ENCODE measurements at regions not wholly inside any gene's neighbourhood (a gene's known extent, or its start where the extent isn't known, plus 50 kb on each side); places are given as distances from the start of the nearest gene placed in this dataset.
A peak's percentile ranks its signal among the peaks of the same experiment; 100 is the strongest.
"Not testable (repeated sequence)": the region's sequence is repeated elsewhere in the genome, so short reads cannot be mapped to it uniquely, and the experiment has no call there.

GRCh38 chr12:25792031-25792430 is 166.5 kb upstream of the RASSF8 start:
- no peak for DNase-seq (ENCODE audit: low read depth, low spot score)

DNA sequence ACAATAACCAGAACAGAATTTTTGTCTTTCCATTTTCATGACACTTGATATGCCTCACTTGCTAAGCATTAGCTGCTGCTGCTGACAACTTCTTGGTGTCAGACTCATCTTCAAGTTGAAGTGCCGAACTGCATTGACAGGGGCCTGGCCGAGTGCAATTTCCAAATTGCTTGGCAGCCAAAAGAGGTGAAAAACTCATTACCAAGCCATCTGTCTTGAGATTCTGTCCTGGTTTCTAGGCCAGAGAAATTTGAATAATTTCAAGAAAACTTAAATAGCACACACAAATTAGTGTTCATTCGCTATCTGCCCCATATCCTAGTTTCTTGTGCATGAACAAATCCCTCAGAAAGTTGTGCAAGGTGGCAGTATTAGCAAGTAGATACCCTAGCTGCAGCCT is 165.3 kb upstream of the RASSF8 start:
- no peak for DNase-seq (ENCODE audit: low read depth, low spot score)

DNA sequence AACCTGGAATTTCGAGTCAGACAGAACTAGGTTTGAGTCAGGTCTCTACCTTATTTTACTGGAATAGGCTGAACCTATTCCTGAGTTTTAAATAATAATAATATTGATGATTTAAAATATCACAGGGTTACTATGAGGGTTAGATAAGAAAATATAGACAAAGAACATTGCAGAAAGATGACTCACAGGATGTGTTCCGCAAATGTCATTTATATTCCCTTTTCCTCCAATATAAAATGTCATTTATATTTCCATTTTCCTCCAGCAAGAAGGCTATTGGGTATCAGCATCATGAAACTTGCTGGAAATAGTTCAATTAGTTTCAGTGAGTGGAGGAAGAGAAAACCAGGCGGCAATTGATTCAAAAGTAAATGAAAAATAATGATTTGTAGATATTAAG is 163.9 kb upstream of the RASSF8 start:
- DNase-seq (ENCODE audit: low read depth, low spot score) = no peak

GRCh38 chr12:25796523-25797000 is 161.9 kb upstream of the RASSF8 start:
- DNase-seq (ENCODE audit: low read depth, low spot score) = peak; percentile 21

GRCh38 chr12:25797386-25797785 is 161.1 kb upstream of the RASSF8 start:
- DNase-seq (ENCODE audit: low read depth, low spot score) = no peak

DNA sequence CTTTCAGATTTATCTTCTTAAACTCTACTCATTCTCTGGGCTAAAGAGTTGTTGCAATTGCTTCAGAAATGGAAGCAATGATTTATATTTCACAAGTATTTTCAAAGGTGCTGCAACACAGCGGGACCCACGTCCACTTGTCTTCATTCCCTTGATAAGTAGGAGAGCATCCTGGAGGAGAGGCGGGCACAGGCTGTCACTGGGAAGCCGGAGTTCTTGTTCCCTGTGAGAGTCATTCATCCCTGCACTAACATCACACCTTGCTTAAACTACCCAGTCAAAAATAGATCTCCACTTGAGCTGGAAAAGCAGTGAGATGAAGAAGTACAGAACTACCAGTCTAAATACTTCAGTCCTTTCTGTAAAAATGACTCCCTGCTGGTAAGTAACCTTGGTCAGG is 160.5 kb upstream of the RASSF8 start:
- DNase-seq (ENCODE audit: low read depth, low spot score) = no peak

DNA sequence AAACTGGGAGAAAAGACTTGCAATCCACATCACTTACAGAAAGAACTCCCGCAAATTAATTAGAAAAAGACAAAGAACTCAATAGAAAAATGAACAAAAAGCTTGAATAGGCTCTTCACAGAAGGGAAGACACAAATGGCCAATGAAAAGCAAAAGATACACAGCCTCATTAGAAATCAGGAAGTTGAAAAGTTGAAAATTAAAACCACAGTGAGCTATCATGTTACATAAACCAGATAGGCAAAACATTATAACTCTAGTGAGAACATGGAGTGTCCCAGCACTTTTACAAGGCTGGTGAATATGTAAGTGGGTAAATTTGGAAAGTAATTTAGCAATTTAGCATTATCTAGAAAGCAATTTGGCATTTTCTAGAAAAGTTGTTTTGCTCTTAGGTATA is 158.4 kb upstream of the RASSF8 start:
- DNase-seq (ENCODE audit: low read depth, low spot score) = no peak

DNA sequence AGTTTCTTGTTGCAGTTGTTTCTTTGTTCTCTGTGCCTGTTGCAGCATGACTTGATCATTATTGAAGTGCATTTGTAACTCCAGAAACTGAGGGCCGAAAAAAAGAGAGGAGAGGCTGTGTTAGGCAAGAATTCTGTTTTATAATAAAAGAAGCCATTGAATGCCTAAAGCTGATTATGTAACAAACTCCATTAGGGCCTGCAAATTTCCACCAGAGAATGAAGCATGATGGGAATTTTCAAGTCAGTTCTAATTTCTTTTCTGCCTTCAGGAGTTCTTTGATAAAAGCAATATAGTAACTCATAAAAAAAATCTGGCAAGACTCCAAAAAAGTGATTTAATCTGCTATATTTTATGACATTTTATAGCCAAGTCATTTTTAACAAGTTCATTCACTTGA is 156.7 kb upstream of the RASSF8 start:
- no peak for DNase-seq (ENCODE audit: low read depth, low spot score)

DNA sequence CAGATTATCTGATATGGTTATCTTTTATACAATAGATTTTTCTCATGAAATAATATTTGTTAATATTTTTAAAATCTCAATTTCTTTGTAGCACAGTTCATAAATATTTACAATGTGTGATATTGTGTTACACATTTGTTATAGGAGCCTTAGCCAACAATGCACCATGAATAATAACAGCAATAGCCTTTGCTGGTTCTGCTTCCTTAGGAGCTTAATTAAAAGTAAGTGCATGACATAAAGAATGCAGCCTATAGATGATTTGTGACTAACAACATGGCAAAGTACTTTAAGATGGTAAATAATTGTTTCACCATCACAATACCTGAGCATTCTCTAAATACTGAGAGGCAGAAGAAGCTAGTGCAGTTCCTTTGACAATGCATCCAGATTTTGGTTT is 156.3 kb upstream of the RASSF8 start:
- DNase-seq (ENCODE audit: low read depth, low spot score) = no peak

GRCh38 chr12:25803029-25803664 is 155.3 kb upstream of the RASSF8 start:
- DNase-seq (ENCODE audit: low read depth, low spot score) = not testable (repeated sequence)

GRCh38 chr12:25804286-25804685 is 154.2 kb upstream of the RASSF8 start:
- peak; percentile 23 for DNase-seq (ENCODE audit: low read depth, low spot score)

DNA sequence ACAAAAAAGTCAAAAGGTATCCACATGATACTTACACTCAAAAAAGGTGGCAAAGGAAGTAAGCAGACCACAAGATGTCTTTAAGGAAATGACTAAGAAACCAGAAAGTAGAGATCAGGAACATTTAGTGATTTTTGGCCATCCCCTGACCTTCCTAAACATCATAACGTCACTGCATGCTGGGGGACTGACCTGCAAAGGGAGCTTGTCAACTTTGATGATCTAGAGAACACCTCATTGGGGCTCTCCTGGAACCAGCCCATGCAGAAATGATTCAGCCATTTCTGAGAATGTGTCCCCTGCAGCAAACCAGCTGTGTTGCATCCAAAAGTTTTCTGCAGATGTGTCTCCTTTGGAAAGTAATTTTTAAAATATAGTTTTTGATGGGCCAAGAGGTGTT is 152.2 kb upstream of the RASSF8 start:
- no peak for DNase-seq (ENCODE audit: low read depth, low spot score)

GRCh38 chr12:25808604-25809003 is 149.9 kb upstream of the RASSF8 start:
- no peak for DNase-seq (ENCODE audit: low read depth, low spot score)

DNA sequence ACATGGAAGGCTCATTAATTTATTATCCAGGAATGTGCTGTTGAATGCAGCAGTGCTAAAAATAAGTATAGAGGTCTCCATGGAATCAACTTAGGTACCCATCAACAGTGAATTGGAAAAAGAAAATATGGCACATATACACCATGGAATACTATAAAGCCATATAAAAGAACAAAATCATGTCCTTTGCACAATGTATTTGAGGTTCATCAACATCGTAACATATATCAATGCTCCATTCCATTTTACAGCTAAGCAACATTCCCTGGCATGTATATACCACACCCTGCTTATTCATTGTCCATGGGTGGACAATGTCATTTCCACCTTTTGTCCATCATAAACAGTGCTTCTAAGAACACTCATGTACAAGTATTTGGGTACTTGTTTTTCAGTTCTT is 147.8 kb upstream of the RASSF8 start:
- DNase-seq (ENCODE audit: low read depth, low spot score) = no peak

- peak; percentile 46 for DNase-seq (ENCODE audit: low read depth, low spot score)
These were observed 146.8 kb upstream of the RASSF8 start for GRCh38 chr12:25811656-25812126.

DNA sequence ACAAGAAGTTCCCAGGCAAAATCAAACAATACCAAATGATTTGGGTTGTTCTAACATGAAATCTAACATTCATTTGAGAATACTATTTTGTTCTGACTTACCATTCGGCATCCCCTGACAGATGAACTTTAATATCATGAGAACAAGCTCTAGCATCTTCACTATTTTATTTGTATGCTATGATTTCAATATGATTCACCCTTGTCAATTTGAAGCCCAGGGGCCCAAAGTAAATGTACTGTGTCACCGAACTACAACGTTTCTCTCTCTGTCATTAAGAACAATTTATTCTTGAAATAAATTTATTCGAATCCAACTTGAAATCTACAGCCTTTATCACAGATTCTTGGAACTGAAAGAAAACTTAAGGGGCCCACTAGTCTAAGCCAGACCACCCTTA is 146.2 kb upstream of the RASSF8 start:
- no peak for DNase-seq (ENCODE audit: low read depth, low spot score)

- DNase-seq (ENCODE audit: low read depth, low spot score) = no peak
These were observed 144.6 kb upstream of the RASSF8 start for GRCh38 chr12:25813843-25814242.

- no peak for DNase-seq (ENCODE audit: low read depth, low spot score)
These were observed 141.8 kb upstream of the RASSF8 start for GRCh38 chr12:25816637-25817036.

DNA sequence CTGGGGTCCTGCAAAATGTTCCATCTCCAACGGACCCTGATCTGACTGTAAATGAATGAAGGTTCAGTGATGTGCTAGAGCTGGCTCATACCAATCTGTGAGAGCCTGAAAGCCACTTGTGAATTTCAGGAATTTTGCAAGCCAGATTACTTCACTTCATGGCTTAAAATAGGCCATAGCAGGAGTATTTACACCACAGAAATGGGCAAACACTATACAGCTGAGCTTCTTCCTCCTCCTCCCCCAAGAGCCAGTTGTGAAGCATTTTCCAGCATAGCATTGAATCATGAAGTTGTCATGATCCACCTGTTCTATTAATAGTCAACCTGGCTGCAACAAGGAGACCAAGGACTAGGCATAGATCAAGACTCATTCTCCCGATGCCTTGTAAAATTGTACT is 141.3 kb upstream of the RASSF8 start:
- DNase-seq (ENCODE audit: low read depth, low spot score) = no peak

DNA sequence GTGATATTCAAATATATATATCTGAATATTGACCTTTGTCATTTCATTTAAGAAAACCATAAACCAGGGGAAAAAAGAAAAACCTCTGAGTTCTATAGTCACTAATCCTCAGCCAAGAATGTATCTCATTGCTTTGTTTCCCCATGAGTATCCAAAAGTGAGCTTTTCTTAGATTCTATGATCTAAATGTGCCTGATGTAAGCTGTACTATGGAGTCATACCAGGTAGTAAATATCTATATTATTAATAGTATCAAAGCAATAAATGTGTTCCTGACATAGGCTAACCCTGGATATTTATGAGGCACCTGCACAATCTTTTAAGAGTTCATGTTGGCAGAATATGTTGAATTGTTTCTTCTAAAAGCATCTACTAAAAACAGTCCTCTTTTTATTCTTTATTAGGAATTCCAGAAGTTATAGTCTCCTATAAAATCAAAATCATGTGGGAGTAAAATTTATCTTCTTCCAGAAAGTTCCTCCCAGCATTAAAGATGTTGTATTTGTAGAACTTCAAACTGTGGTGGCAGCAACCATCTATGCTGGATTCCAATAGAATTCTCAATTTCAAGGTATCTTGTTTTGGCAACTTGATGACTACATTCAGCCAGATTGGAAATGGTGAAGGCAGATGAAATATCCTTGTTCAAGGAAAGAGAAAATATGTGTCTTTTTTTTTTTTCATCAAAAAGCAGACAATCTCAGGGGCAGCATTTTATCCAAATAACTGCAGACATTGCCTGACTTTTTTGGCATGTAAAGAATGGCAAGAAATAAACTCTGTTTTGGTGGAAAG is 139.7 kb upstream of the RASSF8 start:
- DNase-seq (ENCODE audit: low read depth, low spot score) = no peak

GRCh38 chr12:25819691-25820090 is 138.8 kb upstream of the RASSF8 start:
- no peak for DNase-seq (ENCODE audit: low read depth, low spot score)

DNA sequence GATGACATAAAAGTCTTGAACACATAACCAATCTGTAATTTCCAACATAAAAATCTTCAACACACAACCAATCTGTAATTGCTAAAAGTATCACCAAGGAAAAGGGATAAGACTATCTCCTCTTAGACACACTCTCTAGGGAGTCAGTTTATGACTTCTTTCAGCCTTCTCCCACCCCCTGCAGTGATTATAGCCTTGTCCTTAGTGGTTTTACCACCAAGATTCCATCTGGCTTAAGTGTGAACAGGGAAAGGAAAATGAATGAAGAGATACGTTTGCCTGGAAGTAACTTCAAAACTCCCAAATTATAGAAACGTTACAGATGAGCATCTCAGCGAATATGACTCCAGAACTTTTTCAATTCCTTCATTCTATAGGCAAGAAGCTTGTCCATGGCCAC is 136.2 kb upstream of the RASSF8 start:
- DNase-seq (ENCODE audit: low read depth, low spot score) = no peak

- DNase-seq (ENCODE audit: low read depth, low spot score) = no peak
These were observed 133.7 kb upstream of the RASSF8 start for GRCh38 chr12:25824734-25825133.

All from astrocyte of the hippocampus (primary cell).